ENCODE measurements at regions not wholly inside any gene's neighbourhood (a gene's known extent, or its start where the extent isn't known, plus 50 kb on each side); places are given as distances from the start of the nearest gene placed in this dataset.

- POLR2A ChIA-PET (ENCODE audit: partially characterized antibody) = no interaction called here
- no peaks in the 10 kb centered on the region for H3K27me3 Mint-ChIP-seq
- no peaks in the 10 kb centered on the region for H3K27me3 ChIP-seq (ENCODE audit: insufficient read depth, low read length)
- no peak overlapping the region for H3K4me3 Mint-ChIP-seq
- H3K4me3 ChIP-seq (ENCODE audit: low read length in 2 of 2) = no peak overlapping the region
- no peaks in the 10 kb centered on the region for H3K4me1 Mint-ChIP-seq
- H3K9me3 ChIP-seq (ENCODE audit: control insufficient read depth in 1 of 2, low read length in 2 of 2) = no peaks in the 10 kb centered on the region
- DNase-seq = no peak
- no peaks in the 10 kb centered on the region for H3K36me3 ChIP-seq (ENCODE audit: insufficient read depth, low read length)
- no peaks in the 10 kb centered on the region for H3K4me1 ChIP-seq (ENCODE audit: insufficient read depth, low read length)
- H3K36me3 Mint-ChIP-seq = no peaks in the 10 kb centered on the region
- intact Hi-C loops (cut with micrococcal nuclease) = no loop called here
- CTCF ChIA-PET (ENCODE audit: partially characterized antibody) = no interaction called here
- no peak overlapping the region for H3K27ac Mint-ChIP-seq
- peaks cover 0 to 10% (median 4%) of the 10 kb centered on the region in 8 donors for H3K9me3 Mint-ChIP-seq
- H3K27ac ChIP-seq (ENCODE audit: low read depth, low read length) = no peak overlapping the region
These were observed 672.8 kb downstream of the PCDH7 start for GRCh38 chr4:31392923-31393322.

- no peaks in the 10 kb centered on the region for H3K4me1 ChIP-seq (ENCODE audit: insufficient read depth, low read length)
- ChIA-PET POLR2A (ENCODE audit: partially characterized antibody) (no interaction called here), CTCF (ENCODE audit: partially characterized antibody) (interaction anchor here (0.9 kb wide), 1 partner anchor 9 kb away, joined by 3 read pairs; no protein-coding TSS in a partner anchor)
- intact Hi-C loops (cut with micrococcal nuclease) = no loop called here
- no peaks in the 10 kb centered on the region for H3K9me3 ChIP-seq (ENCODE audit: control insufficient read depth in 1 of 2, low read length in 2 of 2)
- Mint-ChIP-seq H3K4me3 (no peak overlapping the region), H3K9me3 (peaks cover 1 to 11% (median 7%) of the 10 kb centered on the region in 8 donors), H3K27me3 (no peaks in the 10 kb centered on the region), H3K27ac (no peak overlapping the region), H3K36me3 (no peaks in the 10 kb centered on the region), H3K4me1 (no peaks in the 10 kb centered on the region)
- no peak for DNase-seq
- H3K36me3 ChIP-seq (ENCODE audit: insufficient read depth, low read length) = no peaks in the 10 kb centered on the region
- H3K4me3 ChIP-seq (ENCODE audit: low read length in 2 of 2) = no peak overlapping the region
- H3K27me3 ChIP-seq (ENCODE audit: insufficient read depth, low read length) = no peaks in the 10 kb centered on the region
- no peak overlapping the region for H3K27ac ChIP-seq (ENCODE audit: low read depth, low read length)
These were observed 688.0 kb downstream of the PCDH7 start for GRCh38 chr4:31408121-31408520.

- Histone ChIP-seq H3K36me3 (ENCODE audit: insufficient read depth, low read length) (no peaks in the 10 kb centered on the region), H3K9me3 (ENCODE audit: control insufficient read depth in 1 of 2, low read length in 2 of 2) (no peaks in the 10 kb centered on the region), H3K27ac (ENCODE audit: low read depth, low read length) (no peak overlapping the region), H3K27me3 (ENCODE audit: insufficient read depth, low read length) (no peaks in the 10 kb centered on the region), H3K4me1 (ENCODE audit: insufficient read depth, low read length) (no peaks in the 10 kb centered on the region), H3K4me3 (ENCODE audit: low read length in 2 of 2) (no peak overlapping the region)
- Mint-ChIP-seq H3K27ac (no peak overlapping the region), H3K36me3 (no peaks in the 10 kb centered on the region), H3K4me1 (no peaks in the 10 kb centered on the region), H3K4me3 (no peak overlapping the region), H3K27me3 (no peaks in the 10 kb centered on the region), H3K9me3 (peaks cover 4 to 16% (median 7%) of the 10 kb centered on the region in 8 donors)
- intact Hi-C loops (cut with micrococcal nuclease) = no loop called here
- no peak for DNase-seq
- ChIA-PET POLR2A (ENCODE audit: partially characterized antibody) (no interaction called here), CTCF (ENCODE audit: partially characterized antibody) (no interaction called here)
These were observed 691.4 kb downstream of the PCDH7 start for GRCh38 chr4:31411565-31411964.

- ChIA-PET POLR2A (ENCODE audit: partially characterized antibody) (no interaction called here), CTCF (ENCODE audit: partially characterized antibody) (interaction anchor here (0.7 kb wide), 1 partner anchor 50 kb away, joined by 3 read pairs; no protein-coding TSS in a partner anchor)
- H3K9me3 Mint-ChIP-seq = peaks cover 2 to 14% (median 5%) of the 10 kb centered on the region in 8 donors
- Histone ChIP-seq H3K36me3 (ENCODE audit: insufficient read depth, low read length) (no peaks in the 10 kb centered on the region), H3K27me3 (ENCODE audit: insufficient read depth, low read length) (no peaks in the 10 kb centered on the region), H3K4me1 (ENCODE audit: insufficient read depth, low read length) (no peaks in the 10 kb centered on the region), H3K9me3 (ENCODE audit: control insufficient read depth in 1 of 2, low read length in 2 of 2) (no peaks in the 10 kb centered on the region), H3K4me3 (ENCODE audit: low read length in 2 of 2) (no peak overlapping the region), H3K27ac (ENCODE audit: low read depth, low read length) (no peak overlapping the region)
- H3K27ac Mint-ChIP-seq = no peak overlapping the region
- no peak overlapping the region for H3K4me3 Mint-ChIP-seq
- no peaks in the 10 kb centered on the region for H3K4me1 Mint-ChIP-seq
- no peak for DNase-seq
- no peaks in the 10 kb centered on the region for H3K27me3 Mint-ChIP-seq
- H3K36me3 Mint-ChIP-seq = no peaks in the 10 kb centered on the region
- intact Hi-C loops (cut with micrococcal nuclease) = no loop called here
These were observed 695.5 kb downstream of the PCDH7 start for GRCh38 chr4:31415629-31416028.

GRCh38 chr4:31416498-31416897 lies 696.3 kb downstream of the PCDH7 start:
- DNase-seq = no peak
- Histone ChIP-seq H3K36me3 (ENCODE audit: insufficient read depth, low read length) (no peaks in the 10 kb centered on the region), H3K4me3 (ENCODE audit: low read length in 2 of 2) (no peak overlapping the region), H3K9me3 (ENCODE audit: control insufficient read depth in 1 of 2, low read length in 2 of 2) (no peaks in the 10 kb centered on the region), H3K27me3 (ENCODE audit: insufficient read depth, low read length) (no peaks in the 10 kb centered on the region), H3K4me1 (ENCODE audit: insufficient read depth, low read length) (no peaks in the 10 kb centered on the region), H3K27ac (ENCODE audit: low read depth, low read length) (no peak overlapping the region)
- Mint-ChIP-seq H3K27me3 (no peaks in the 10 kb centered on the region), H3K9me3 (peaks cover 2 to 11% (median 5%) of the 10 kb centered on the region in 8 donors), H3K36me3 (no peaks in the 10 kb centered on the region), H3K27ac (no peak overlapping the region), H3K4me1 (no peaks in the 10 kb centered on the region), H3K4me3 (no peak overlapping the region)
- ChIA-PET CTCF (ENCODE audit: partially characterized antibody) (no interaction called here), POLR2A (ENCODE audit: partially characterized antibody) (no interaction called here)
- intact Hi-C loops (cut with micrococcal nuclease) = no loop called here

- no peak overlapping the region for H3K27ac ChIP-seq (ENCODE audit: low read depth, low read length)
- Mint-ChIP-seq H3K4me1 (no peaks in the 10 kb centered on the region), H3K36me3 (no peaks in the 10 kb centered on the region), H3K4me3 (no peak overlapping the region), H3K27ac (no peak overlapping the region), H3K27me3 (no peaks in the 10 kb centered on the region), H3K9me3 (peaks cover 2 to 11% (median 5%) of the 10 kb centered on the region in 8 donors)
- DNase-seq = no peak
- ChIA-PET POLR2A (ENCODE audit: partially characterized antibody) (no interaction called here), CTCF (ENCODE audit: partially characterized antibody) (interaction anchor here (0.9 kb wide), 1 partner anchor 9 kb away, joined by 3 read pairs; no protein-coding TSS in a partner anchor)
- no peaks in the 10 kb centered on the region for H3K27me3 ChIP-seq (ENCODE audit: insufficient read depth, low read length)
- H3K9me3 ChIP-seq (ENCODE audit: control insufficient read depth in 1 of 2, low read length in 2 of 2) = no peaks in the 10 kb centered on the region
- H3K4me1 ChIP-seq (ENCODE audit: insufficient read depth, low read length) = no peaks in the 10 kb centered on the region
- H3K4me3 ChIP-seq (ENCODE audit: low read length in 2 of 2) = no peak overlapping the region
- intact Hi-C loops (cut with micrococcal nuclease) = no loop called here
- no peaks in the 10 kb centered on the region for H3K36me3 ChIP-seq (ENCODE audit: insufficient read depth, low read length)
These were observed 696.9 kb downstream of the PCDH7 start for GRCh38 chr4:31417040-31417439.

GRCh38 chr4:31422006-31422405 lies 701.8 kb downstream of the PCDH7 start:
- H3K4me1 ChIP-seq (ENCODE audit: insufficient read depth, low read length) = no peaks in the 10 kb centered on the region
- no peaks in the 10 kb centered on the region for H3K9me3 ChIP-seq (ENCODE audit: control insufficient read depth in 1 of 2, low read length in 2 of 2)
- Mint-ChIP-seq H3K4me1 (no peaks in the 10 kb centered on the region), H3K4me3 (no peak overlapping the region), H3K27me3 (no peaks in the 10 kb centered on the region), H3K36me3 (no peaks in the 10 kb centered on the region), H3K27ac (no peak overlapping the region), H3K9me3 (peaks cover 0 to 5% (median 2%) of the 10 kb centered on the region in 8 donors)
- H3K36me3 ChIP-seq (ENCODE audit: insufficient read depth, low read length) = no peaks in the 10 kb centered on the region
- DNase-seq = no peak
- H3K27me3 ChIP-seq (ENCODE audit: insufficient read depth, low read length) = no peaks in the 10 kb centered on the region
- H3K27ac ChIP-seq (ENCODE audit: low read depth, low read length) = no peak overlapping the region
- CTCF ChIA-PET (ENCODE audit: partially characterized antibody) = no interaction called here
- no peak overlapping the region for H3K4me3 ChIP-seq (ENCODE audit: low read length in 2 of 2)
- POLR2A ChIA-PET (ENCODE audit: partially characterized antibody) = no interaction called here
- intact Hi-C loops (cut with micrococcal nuclease) = no loop called here

GRCh38 chr4:31427691-31428090 lies 707.5 kb downstream of the PCDH7 start:
- no peaks in the 10 kb centered on the region for H3K9me3 ChIP-seq (ENCODE audit: control insufficient read depth in 1 of 2, low read length in 2 of 2)
- H3K4me3 Mint-ChIP-seq = no peak overlapping the region
- CTCF ChIA-PET (ENCODE audit: partially characterized antibody) = no interaction called here

More at GRCh38 chr4:31427691-31428090, 707.5 kb downstream of the PCDH7 start:
- Histone ChIP-seq H3K4me3 (ENCODE audit: low read length in 2 of 2) (no peak overlapping the region), H3K27me3 (ENCODE audit: insufficient read depth, low read length) (no peaks in the 10 kb centered on the region), H3K36me3 (ENCODE audit: insufficient read depth, low read length) (no peaks in the 10 kb centered on the region), H3K4me1 (ENCODE audit: insufficient read depth, low read length) (no peaks in the 10 kb centered on the region), H3K27ac (ENCODE audit: low read depth, low read length) (no peak overlapping the region)
- intact Hi-C loops (cut with micrococcal nuclease) = no loop called here
- Mint-ChIP-seq H3K36me3 (no peaks in the 10 kb centered on the region), H3K4me1 (no peaks in the 10 kb centered on the region), H3K9me3 (peaks cover 0 to 9% (median 4%) of the 10 kb centered on the region in 8 donors), H3K27me3 (no peaks in the 10 kb centered on the region), H3K27ac (no peak overlapping the region)
- no peak for DNase-seq
- POLR2A ChIA-PET (ENCODE audit: partially characterized antibody) = no interaction called here
